WTC11 (cell line): ENCODE measurements at regions not wholly inside any gene's neighbourhood (a gene's known extent, or its start where the extent isn't known, plus 50 kb on each side); places are given as distances from the start of the nearest gene placed in this dataset.

Experiments
- ATAC-seq: fragments of 200-7000 bp; cut with Tn5 transposase; 2 replicates; pipeline ENCODE4 v1.10.0; 2021; ENCODE audit warnings: mild to moderate bottlenecking, moderate library complexity
- CTCF ChIA-PET: fragments of 300-600 bp; sonication (Branson Sonifier 250); formaldehyde crosslinking; loops from one replicate; lab custom pipeline; 2021; ENCODE audit warnings: antibody characterized with exemption; lab: Charles Lee
- POLR2A ChIA-PET: fragments of 350-600 bp; sonication (Branson Sonifier 250); formaldehyde crosslinking; loops from one replicate; lab custom pipeline; 2021; ENCODE audit warnings: antibody characterized with exemption; lab: Charles Lee
- DNase-seq: peaks from one replicate; pipeline ENCODE4 v3.0.0; 2021; ENCODE audit warnings: low spot score
- H3K27ac Mint-ChIP-seq: 2 replicates; pipeline ENCODE4 v1.8.0; 2021; ENCODE audit warnings: mixed read lengths
- H3K27me3 Mint-ChIP-seq: 2 replicates; pipeline ENCODE4 v1.8.0; 2021; ENCODE audit warnings: low read depth, mild to moderate bottlenecking, moderate library complexity, mixed read lengths
- H3K36me3 Mint-ChIP-seq: 2 replicates; pipeline ENCODE4 v1.8.0; 2021; ENCODE audit warnings: mixed read lengths
- H3K4me1 Mint-ChIP-seq: 2 replicates; pipeline ENCODE4 v1.8.0; 2022; ENCODE audit warnings: mixed read lengths
- H3K4me3 Mint-ChIP-seq: 2 replicates; pipeline ENCODE4 v1.8.0; 2021; ENCODE audit warnings: mild to moderate bottlenecking, moderate library complexity, mixed read lengths
- H3K9me3 Mint-ChIP-seq: 2 replicates; pipeline ENCODE4 v1.8.0; 2021; ENCODE audit warnings: mixed read lengths
- ARID4B ChIP-seq: sonication (generic); formaldehyde crosslinking; IDR thresholded peaks from 2 replicates; pipeline ENCODE4 v1.8.0; 2023; ENCODE audit warnings: missing genetic modification reagents, mild to moderate bottlenecking, borderline replicate concordance
- ATF1 ChIP-seq: sonication (generic); formaldehyde crosslinking; IDR thresholded peaks from 2 replicates; pipeline ENCODE4 v1.8.1; 2023; ENCODE audit warnings: mild to moderate bottlenecking, moderate library complexity, missing genetic modification reagents
- ATF2 ChIP-seq: sonication (generic); formaldehyde crosslinking; IDR thresholded peaks from 2 replicates; pipeline ENCODE4 v1.8.1; 2022; ENCODE audit warnings: low read depth, missing genetic modification reagents, borderline replicate concordance
- E2F1 ChIP-seq: sonication (generic); formaldehyde crosslinking; IDR thresholded peaks from 2 replicates; pipeline ENCODE4 v1.8.0; 2022; ENCODE audit warnings: mild to moderate bottlenecking, missing genetic modification reagents
- E2F5 ChIP-seq: sonication (generic); formaldehyde crosslinking; IDR thresholded peaks from 2 replicates; pipeline ENCODE4 v1.8.1; 2022; ENCODE audit warnings: mild to moderate bottlenecking, moderate library complexity, missing genetic modification reagents
- HMGXB4 ChIP-seq: sonication (generic); formaldehyde crosslinking; IDR thresholded peaks from 2 replicates; pipeline ENCODE4 v1.8.1; 2023; ENCODE audit warnings: mild to moderate bottlenecking, moderate library complexity, missing genetic modification reagents
- IRF1 ChIP-seq: sonication (generic); formaldehyde crosslinking; IDR thresholded peaks from 2 replicates; pipeline ENCODE4 v1.8.0; 2023; ENCODE audit warnings: missing genetic modification reagents
- KAT7 ChIP-seq: sonication (generic); formaldehyde crosslinking; IDR thresholded peaks from 2 replicates; pipeline ENCODE4 v1.8.1; 2023; ENCODE audit warnings: missing genetic modification reagents, mild to moderate bottlenecking, borderline replicate concordance
- MXD4 ChIP-seq: fragments of 250-450 bp; sonication (Bioruptor Pico); IDR thresholded peaks from 2 replicates; pipeline ENCODE4 v1.8.0; 2021; ENCODE audit warnings: mild to moderate bottlenecking, moderate library complexity, borderline replicate concordance
- NFE2L1 ChIP-seq: sonication (generic); formaldehyde crosslinking; IDR thresholded peaks from 2 replicates; pipeline ENCODE4 v1.8.1; 2023; ENCODE audit warnings: missing genetic modification reagents
- NFYB ChIP-seq: sonication (generic); formaldehyde crosslinking; conservative IDR thresholded peaks from 2 replicates; pipeline ENCODE4 v1.8.0; 2022; ENCODE audit warnings: low read depth, missing genetic modification reagents
- NR2C2 ChIP-seq: sonication (generic); formaldehyde crosslinking; IDR thresholded peaks from 2 replicates; pipeline ENCODE4 v1.8.0; 2022; ENCODE audit warnings: mild to moderate bottlenecking, missing genetic modification reagents
- SP1 ChIP-seq: sonication (generic); formaldehyde crosslinking; conservative IDR thresholded peaks from 2 replicates; pipeline ENCODE4 v1.8.1; 2022; ENCODE audit warnings: missing genetic modification reagents
- TP53 ChIP-seq: sonication (generic); formaldehyde crosslinking; IDR thresholded peaks from 2 replicates; pipeline ENCODE4 v1.8.1; 2023; ENCODE audit warnings: mild to moderate bottlenecking, missing genetic modification reagents
- USF1 ChIP-seq: sonication (generic); formaldehyde crosslinking; IDR thresholded peaks from 2 replicates; pipeline ENCODE4 v1.8.0; 2022; ENCODE audit warnings: mild to moderate bottlenecking, missing genetic modification reagents
- USF2 ChIP-seq: sonication (generic); formaldehyde crosslinking; IDR thresholded peaks from 2 replicates; pipeline ENCODE4 v1.8.1; 2023; ENCODE audit warnings: mild to moderate bottlenecking, missing genetic modification reagents, moderate library complexity
- ZBTB43 ChIP-seq: sonication (generic); formaldehyde crosslinking; IDR thresholded peaks from 2 replicates; pipeline ENCODE4 v1.8.1; 2023; ENCODE audit warnings: mild to moderate bottlenecking, missing genetic modification reagents
- ZNF121 ChIP-seq: sonication (generic); formaldehyde crosslinking; IDR thresholded peaks from 2 replicates; pipeline ENCODE4 v1.8.0; 2023; ENCODE audit warnings: missing genetic modification reagents
- ZNF232 ChIP-seq: sonication (generic); formaldehyde crosslinking; IDR thresholded peaks from 2 replicates; pipeline ENCODE4 v1.8.0; 2022; ENCODE audit warnings: mild to moderate bottlenecking, missing genetic modification reagents
- ZNF263 ChIP-seq: sonication (generic); formaldehyde crosslinking; IDR thresholded peaks from 2 replicates; pipeline ENCODE4 v1.8.1; 2022; ENCODE audit warnings: low read depth, mild to moderate bottlenecking, moderate library complexity, missing genetic modification reagents

GRCh38 chr9:91111226-91111625, 250.5 kb downstream of the AUH start (continued):
- no peak for TF ChIP-seq HMGXB4 (CRISPR knock-in tag)
- no peak for TF ChIP-seq MXD4

GRCh38 chr9:91111876-91112275, 249.8 kb downstream of the AUH start:
- ATAC-seq (no peak), DNase-seq (no peak)
- TF ChIP-seq NFE2L1 (CRISPR knock-in tag) (no peak), TP53 (CRISPR knock-in tag) (no peak), ATF2 (CRISPR knock-in tag) (no peak), ARID4B (CRISPR knock-in tag) (no peak), ZNF121 (no peak), KAT7 (CRISPR knock-in tag) (no peak), NFYB (CRISPR knock-in tag) (no peak), E2F5 (no peak), USF1 (CRISPR knock-in tag) (no peak), E2F1 (no peak)
- ChIA-PET POLR2A (no interaction called here), CTCF (no interaction called here)
- Mint-ChIP-seq H3K36me3 (peaks cover 45% of the 10 kb centered on the region), H3K9me3 (peaks cover 59% of the 10 kb centered on the region), H3K4me1 (no peaks in the 10 kb centered on the region), H3K27ac (no peak overlapping the region), H3K27me3 (no peaks in the 10 kb centered on the region), H3K4me3 (no peak overlapping the region)

- Mint-ChIP-seq H3K4me1 (peaks cover 4% of the 10 kb centered on the region), H3K27me3 (no peaks in the 10 kb centered on the region; the same call in 1 of the 2 replicates), H3K27ac (no peak overlapping the region), H3K9me3 (peaks cover 53% of the 10 kb centered on the region), H3K36me3 (peaks cover 45% of the 10 kb centered on the region), H3K4me3 (no peak overlapping the region)
- ChIA-PET CTCF (no interaction called here), POLR2A (no interaction called here)
- ATAC-seq: no peak
- DNase-seq: no peak
- TF ChIP-seq ZBTB43 (CRISPR knock-in tag) (no peak), ZNF232 (no peak), SP1 (CRISPR knock-in tag) (no peak), USF2 (CRISPR knock-in tag) (no peak), ZNF263 (CRISPR knock-in tag) (no peak), IRF1 (CRISPR knock-in tag) (no peak), ATF1 (no peak), NR2C2 (CRISPR knock-in tag) (no peak)
Observed at GRCh38 chr9:91113016-91113415, 248.7 kb downstream of the AUH start.
